IMR-90 (cell line): ENCODE measurements at regions not wholly inside any gene's neighbourhood (a gene's known extent, or its start where the extent isn't known, plus 50 kb on each side); places are given as distances from the start of the nearest gene placed in this dataset.

Experiments
- ATAC-seq: fragments of 200-7000 bp; cut with Tn5 transposase; 2 replicates; pipeline ENCODE4 v1.9.1; 2020; ENCODE audit warnings: low read depth, mild to moderate bottlenecking, moderate library complexity
- BruUV-seq: library from RNA; stranded (reverse); fragments of 400-500 nt; replicated peaks from 2 replicates; lab custom pipeline; 2021; lab: Mats Ljungman, UMichigan
- CTCF ChIA-PET: fragments of 300-600 bp; formaldehyde crosslinking; extraction: SDS; loops from one replicate; lab custom pipeline; 2021; ENCODE audit warnings: antibody characterized with exemption; lab: Yijun Ruan, JAX
- POLR2A ChIA-PET: fragments of 300-600 bp; sonication (Branson Sonifier 250); formaldehyde crosslinking; loops from one replicate; lab custom pipeline; 2022; ENCODE audit warnings: antibody characterized with exemption; ENCODE audit not compliant: unreplicated experiment; lab: Charles Lee
- DNase-seq: peaks from one replicate; pipeline ENCODE4 v3.0.0; 2013
- H2AFZ ChIP-seq: replicated peaks from 2 replicates; pipeline ENCODE3; 2013; ENCODE audit warnings: low read length, mild to moderate bottlenecking; ENCODE audit not compliant: poor library complexity
- H2AK5ac ChIP-seq: 2 replicates; pipeline ENCODE4 v1.6.1; 2013; ENCODE audit warnings: low read depth, low read length, inconsistent platforms
- H2AK9ac ChIP-seq: replicated peaks from 2 replicates; pipeline ENCODE3; 2013; ENCODE audit warnings: mild to moderate bottlenecking, low read depth, low read length, moderate library complexity; ENCODE audit not compliant: poor library complexity
- H2BK120ac ChIP-seq: 2 replicates; pipeline ENCODE4 v1.6.1; 2013; ENCODE audit warnings: low read depth, low read length, inconsistent platforms
- H2BK15ac ChIP-seq: 3 replicates; pipeline ENCODE4 v1.6.1; 2013; ENCODE audit warnings: low read depth, low read length, inconsistent platforms
- H2BK20ac ChIP-seq: 2 replicates; pipeline ENCODE4 v1.6.1; 2013; ENCODE audit warnings: low read depth, mild to moderate bottlenecking, inconsistent platforms, low read length, moderate library complexity
- H2BK5ac ChIP-seq: 2 replicates; pipeline ENCODE4 v1.6.1; 2013; ENCODE audit warnings: mild to moderate bottlenecking, low read depth, low read length, inconsistent platforms; ENCODE audit not compliant: poor library complexity, severe bottlenecking
- H3K14ac ChIP-seq: replicated peaks from 2 replicates; pipeline ENCODE4 v1.6.1; 2013; ENCODE audit warnings: low read depth, low read length, inconsistent platforms
- H3K18ac ChIP-seq: 2 replicates; pipeline ENCODE4 v1.6.1; 2013; ENCODE audit warnings: low read depth, low read length, control low read depth
- H3K23ac ChIP-seq: 2 replicates; pipeline ENCODE4 v1.6.1; 2013; ENCODE audit warnings: low read depth, low read length, inconsistent platforms
- H3K27ac ChIP-seq: 2 replicates; pipeline ENCODE4 v1.5.1; 2013; ENCODE audit warnings: mild to moderate bottlenecking, control low read depth, low read length; ENCODE audit not compliant: insufficient read depth
- H3K27me3 ChIP-seq: 2 replicates; pipeline ENCODE4 v1.6.1; 2013; ENCODE audit warnings: low read length; ENCODE audit not compliant: control insufficient read depth, insufficient read depth
- H3K36me3 ChIP-seq: 2 replicates; pipeline ENCODE4 v1.6.1; 2013; ENCODE audit warnings: low read length, mixed read lengths; ENCODE audit not compliant: control insufficient read depth, insufficient read depth
- H3K4ac ChIP-seq: 2 replicates; pipeline ENCODE4 v1.6.1; 2013; ENCODE audit warnings: low read depth, low read length, inconsistent platforms
- H3K4me1 ChIP-seq: 2 replicates; pipeline ENCODE4 v1.6.1; 2013; ENCODE audit warnings: low read length, mixed read lengths; ENCODE audit not compliant: control insufficient read depth, insufficient read depth
- H3K4me2 ChIP-seq: 2 replicates; pipeline ENCODE4 v1.6.1; 2013; ENCODE audit warnings: low read depth, mild to moderate bottlenecking, control low read depth, low read length, moderate library complexity
- H3K4me3 ChIP-seq: 2 replicates; pipeline ENCODE4 v1.5.1; 2013; ENCODE audit warnings: low read depth, mild to moderate bottlenecking, control low read depth, low read length, moderate library complexity; ENCODE audit not compliant: insufficient read depth
- H3K56ac ChIP-seq: 2 replicates; pipeline ENCODE4 v1.6.1; 2013; ENCODE audit warnings: low read length, inconsistent platforms; ENCODE audit not compliant: insufficient read depth; ENCODE audit errors: extremely low read depth
- H3K79me1 ChIP-seq, 2 experiments: 2 replicates each; pipeline ENCODE4 v1.6.1; 2013; ENCODE audit warnings: low read length in 2 of 2, inconsistent platforms in 1 of 2, low read depth in 1 of 2
- H3K9ac ChIP-seq: 2 replicates; pipeline ENCODE4 v1.6.1; 2013; ENCODE audit warnings: low read depth, low read length, control low read depth
- H3K9me1 ChIP-seq: 2 replicates; pipeline ENCODE4 v1.6.1; 2013; ENCODE audit warnings: low read length, inconsistent platforms; ENCODE audit not compliant: insufficient read depth
- H3K9me3 ChIP-seq: 2 replicates; pipeline ENCODE4 v1.6.1; 2013; ENCODE audit warnings: low read length; ENCODE audit not compliant: control insufficient read depth, insufficient read depth
- H4K20me1 ChIP-seq: 2 replicates; pipeline ENCODE4 v1.6.1; 2013; ENCODE audit warnings: low read length, inconsistent platforms; ENCODE audit not compliant: insufficient read depth
- H4K5ac ChIP-seq: 2 replicates; pipeline ENCODE4 v1.6.1; 2013; ENCODE audit warnings: mild to moderate bottlenecking, low read depth, low read length, control low read depth
- H4K8ac ChIP-seq, 2 experiments: 2 replicates each; pipeline ENCODE4 v1.6.1; 2013; ENCODE audit warnings: low read depth in 2 of 2, low read length in 2 of 2, control low read depth in 1 of 2, inconsistent platforms in 1 of 2
- H4K91ac ChIP-seq: 2 replicates; pipeline ENCODE4 v1.6.1; 2013; ENCODE audit warnings: low read depth, low read length, inconsistent platforms; ENCODE audit not compliant: insufficient read depth
- BHLHE40 ChIP-seq: fragments of 150-350 bp; IDR thresholded peaks from 2 replicates; pipeline ENCODE4 v1.6.1; 2016; ENCODE audit warnings: mild to moderate bottlenecking, low read depth, low read length
- CHD1 ChIP-seq: IDR thresholded peaks from 2 replicates; pipeline ENCODE4 v1.6.1; 2012; ENCODE audit warnings: low read depth, low read length, improper control_type of control experiment
- ELK1 ChIP-seq: fragments of 150-350 bp; IDR thresholded peaks from 2 replicates; pipeline ENCODE4 v1.6.1; 2016; ENCODE audit warnings: low read depth, mild to moderate bottlenecking, low read length, moderate library complexity, borderline replicate concordance
- FOS ChIP-seq: fragments of 150-350 bp; IDR thresholded peaks from 2 replicates; pipeline ENCODE4 v1.6.1; 2016; ENCODE audit warnings: low read depth, low read length
- MAFK ChIP-seq: IDR thresholded peaks from 2 replicates; pipeline ENCODE4 v1.6.1; 2012; ENCODE audit warnings: low read depth, low read length, improper control_type of control experiment
- MXI1 ChIP-seq: IDR thresholded peaks from 2 replicates; pipeline ENCODE4 v1.6.1; 2012; ENCODE audit warnings: low read depth, mild to moderate bottlenecking, low read length, moderate library complexity, borderline replicate concordance
- RAD21 ChIP-seq: IDR thresholded peaks from 2 replicates; pipeline ENCODE4 v1.6.1; 2012; ENCODE audit warnings: low read length, improper control_type of control experiment
- RFX5 ChIP-seq: IDR thresholded peaks from 2 replicates; pipeline ENCODE4 v1.8.0; 2012; ENCODE audit warnings: low read depth, mild to moderate bottlenecking, low read length, moderate library complexity
- SMC3 ChIP-seq: fragments of 150-350 bp; IDR thresholded peaks from 2 replicates; pipeline ENCODE4 v1.6.1; 2016; ENCODE audit warnings: low read depth, mild to moderate bottlenecking, antibody characterized with exemption, low read length, moderate library complexity
- whole genome bisulfite sequencing, 2 experiments: methylation state at CpG; one replicate each; pipeline versions ENCODE4 v1.1.5 to v1.1.7; 2013; ENCODE audit warnings: missing lambda C conversion rate in 2 of 2; ENCODE audit not compliant: insufficient read length in 1 of 2; ENCODE audit errors: extremely low coverage in 2 of 2; 5-methylcytosine and 5-hydroxymethylcytosine counted together
- dilution Hi-C: fragments of 300-500 bp; cut with HindIII; formaldehyde crosslinking; loops from one replicate; pipeline ENCODE4 v1.14.3; 2018; ENCODE audit warnings: low sequenced_read_pairs; ENCODE audit not compliant: unreplicated experiment
- in situ Hi-C: fragments of 300-500 bp; cut with MboI; formaldehyde crosslinking; loops from 3 replicates; pipeline ENCODE4 v1.14.3; 2019; ENCODE audit warnings: low sequenced_read_pairs, inconsistent platforms, mixed read lengths
- intact Hi-C: fragments of 100-400 bp; cut with micrococcal nuclease; formaldehyde crosslinking; loops from 2 replicates; pipeline ENCODE4 v1.10.0; 2022
- TF ChIP-seq, protein P1 (sequence below): fragments of 150-350 bp; IDR thresholded peaks from 2 replicates; pipeline ENCODE4 v1.6.1; 2017; ENCODE audit warnings: mild to moderate bottlenecking, antibody characterized with exemption, low read length, low read depth

- no peak overlapping the region for H2BK5ac ChIP-seq
- 96% methylated on average over 5 of the region's 11 CpGs; no CpG with 5 or more reads in 1 of the 2 experiments for WGBS, 2 experiments
- DNase-seq = no peak
- intact Hi-C loops (no loop called here), in situ Hi-C loops (no loop called here), dilution Hi-C loops (no loop called here)
- H2AK5ac ChIP-seq = no peak overlapping the region
- H2BK20ac ChIP-seq = no peak overlapping the region
- H3K4ac ChIP-seq = no peak overlapping the region
- H3K9me3 ChIP-seq = no peaks in the 10 kb centered on the region
- H3K9ac ChIP-seq = no peak overlapping the region
- ChIA-PET POLR2A (no interaction called here), CTCF (no interaction called here)
- no peak for ATAC-seq
- no peak overlapping the region for H4K5ac ChIP-seq
- H2AK9ac ChIP-seq = peak overlapping the region; percentile 48
- no peak overlapping the region for H3K14ac ChIP-seq
- no peak overlapping the region for H2BK120ac ChIP-seq
- H3K79me1 ChIP-seq = no peaks in the 10 kb centered on the region
- H3K23ac ChIP-seq = no peak overlapping the region
- H3K56ac ChIP-seq = no peak overlapping the region
- H4K91ac ChIP-seq = no peak overlapping the region
- no peak overlapping the region for H2BK15ac ChIP-seq
- BruUV-seq = no TSS peak
- no peak overlapping the region for H3K18ac ChIP-seq
- H4K20me1 ChIP-seq = no peaks in the 10 kb centered on the region
- TF ChIP-seq, protein P1, sequence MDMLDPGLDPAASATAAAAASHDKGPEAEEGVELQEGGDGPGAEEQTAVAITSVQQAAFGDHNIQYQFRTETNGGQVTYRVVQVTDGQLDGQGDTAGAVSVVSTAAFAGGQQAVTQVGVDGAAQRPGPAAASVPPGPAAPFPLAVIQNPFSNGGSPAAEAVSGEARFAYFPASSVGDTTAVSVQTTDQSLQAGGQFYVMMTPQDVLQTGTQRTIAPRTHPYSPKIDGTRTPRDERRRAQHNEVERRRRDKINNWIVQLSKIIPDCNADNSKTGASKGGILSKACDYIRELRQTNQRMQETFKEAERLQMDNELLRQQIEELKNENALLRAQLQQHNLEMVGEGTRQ = no peak
- TF ChIP-seq MAFK (no peak), ELK1 (no peak), CHD1 (no peak), RAD21 (no peak), FOS (no peak), RFX5 (no peak), SMC3 (no peak), BHLHE40 (no peak), MXI1 (no peak)
- H3K9me1 ChIP-seq = no peaks in the 10 kb centered on the region; the same call in 1 of the 2 replicates
- H3K27ac ChIP-seq = no peak overlapping the region
- H3K27me3 ChIP-seq = no peaks in the 10 kb centered on the region
- H3K4me1 ChIP-seq = peaks cover 7% of the 10 kb centered on the region
- no peak overlapping the region for H3K4me3 ChIP-seq
- no peak overlapping the region for H3K4me2 ChIP-seq
- H3K36me3 ChIP-seq = no peaks in the 10 kb centered on the region
- H4K8ac ChIP-seq = no peak overlapping the region
- H2AFZ ChIP-seq = no peak overlapping the region
These were observed 252.2 kb upstream of the FOXN3 start for GRCh38 chr14:89669193-89669592.
